KBM-7 (cell line): ENCODE measurements at regions not wholly inside any gene's neighbourhood (a gene's known extent, or its start where the extent isn't known, plus 50 kb on each side); places are given as distances from the start of the nearest gene placed in this dataset.
"Not testable (repeated sequence)": the region's sequence is repeated elsewhere in the genome, so short reads cannot be mapped to it uniquely, and the experiment has no call there.

Source experiments
- DNase-seq: peaks from one replicate; pipeline ENCODE4 v3.0.0-alpha.2; 2015
- in situ Hi-C: fragments of 300-500 bp; cut with MboI; formaldehyde crosslinking; loops from 2 replicates; pipeline ENCODE4 v1.14.3; 2020; ENCODE audit warnings: low sequenced_read_pairs, low pct_unique_long_range_greater_than_20kb, mixed read lengths

DNA sequence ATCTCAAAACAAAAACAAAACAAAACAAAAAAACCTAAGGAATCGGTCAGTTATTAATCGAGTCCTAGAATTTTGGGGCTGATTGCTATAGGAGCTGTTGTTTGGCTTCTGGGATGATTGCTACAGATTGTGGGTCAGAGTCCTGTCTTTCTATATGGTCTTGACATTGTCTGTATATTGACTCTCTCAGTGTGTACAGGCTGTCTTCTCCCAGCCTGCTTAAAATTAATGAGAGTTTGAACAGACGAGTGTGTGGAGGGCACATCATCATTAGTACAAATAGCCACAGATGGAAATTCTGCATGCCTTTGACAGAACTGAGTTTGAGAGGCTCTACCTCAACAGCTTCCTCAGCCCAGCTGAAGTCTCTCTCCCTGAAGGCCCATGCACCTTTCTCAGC lies 98.0 kb upstream of the PLGLB2 start:
- DNase-seq, in situ Hi-C loops: not testable (repeated sequence)

DNA sequence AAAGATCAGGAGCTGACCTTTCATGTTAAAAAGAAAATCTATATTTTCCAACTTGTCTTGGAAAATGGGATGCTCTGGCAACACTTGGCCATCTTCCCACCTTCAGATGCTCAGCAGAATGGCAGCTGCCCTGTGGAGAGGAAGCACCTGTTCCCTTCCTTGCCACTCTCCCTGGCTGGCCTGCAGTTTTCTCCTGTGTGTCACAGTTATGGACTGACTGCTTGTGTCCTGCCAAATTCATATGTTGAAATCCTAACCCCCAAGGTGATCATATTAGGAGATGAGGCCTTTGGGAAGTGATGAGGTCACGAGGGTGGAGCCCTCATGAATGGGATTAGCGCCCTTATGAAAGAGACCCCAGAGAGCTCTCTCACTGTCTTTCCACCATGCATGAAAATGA lies 97.0 kb upstream of the PLGLB2 start:
- in situ Hi-C loops, DNase-seq: not testable (repeated sequence)

DNA sequence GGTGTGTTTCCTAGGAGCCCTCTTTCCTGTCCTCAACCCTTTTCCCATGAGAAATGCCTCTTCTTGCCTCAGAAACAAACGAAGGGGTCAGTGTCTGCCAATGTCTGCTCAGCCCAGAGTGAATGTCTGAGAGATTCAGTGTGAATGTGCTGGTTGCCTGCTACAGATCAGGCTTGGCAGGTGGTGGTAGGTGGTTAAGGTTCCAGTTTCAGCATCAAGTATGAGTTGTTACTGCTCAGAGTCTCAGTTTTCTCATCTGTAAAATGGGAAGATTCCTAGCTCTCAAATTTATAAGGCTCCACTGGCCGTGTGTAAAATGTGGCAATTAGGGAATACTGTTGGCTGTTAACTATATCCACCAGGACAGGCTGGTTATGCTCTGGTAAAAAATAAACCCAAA lies 96.3 kb upstream of the PLGLB2 start:
- in situ Hi-C loops, result not testable (repeated sequence)

DNA sequence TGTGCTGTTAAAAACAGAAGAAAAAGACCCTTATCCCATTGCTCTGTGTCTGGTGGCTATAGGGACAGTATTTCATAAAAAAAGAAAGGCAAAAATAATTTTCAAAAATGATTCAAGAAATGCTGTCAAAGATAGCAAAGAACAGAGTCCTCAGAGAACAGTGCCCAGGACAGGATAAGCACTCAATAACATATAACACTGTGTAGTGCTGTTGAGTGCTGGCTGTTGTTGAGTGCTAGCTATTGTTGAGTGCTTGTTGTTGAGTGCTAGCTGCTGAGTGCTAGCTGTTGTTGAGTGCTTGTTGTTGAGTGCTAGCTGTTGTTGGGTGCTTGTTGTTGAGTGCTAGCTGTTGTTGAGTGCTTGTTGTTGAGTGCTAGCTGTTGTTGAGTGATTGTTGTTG lies 94.5 kb upstream of the PLGLB2 start:
- in situ Hi-C loops, DNase-seq: not testable (repeated sequence)

More for the DNA sequence above, 96.3 kb upstream of the PLGLB2 start:
- not testable (repeated sequence) for DNase-seq

DNA sequence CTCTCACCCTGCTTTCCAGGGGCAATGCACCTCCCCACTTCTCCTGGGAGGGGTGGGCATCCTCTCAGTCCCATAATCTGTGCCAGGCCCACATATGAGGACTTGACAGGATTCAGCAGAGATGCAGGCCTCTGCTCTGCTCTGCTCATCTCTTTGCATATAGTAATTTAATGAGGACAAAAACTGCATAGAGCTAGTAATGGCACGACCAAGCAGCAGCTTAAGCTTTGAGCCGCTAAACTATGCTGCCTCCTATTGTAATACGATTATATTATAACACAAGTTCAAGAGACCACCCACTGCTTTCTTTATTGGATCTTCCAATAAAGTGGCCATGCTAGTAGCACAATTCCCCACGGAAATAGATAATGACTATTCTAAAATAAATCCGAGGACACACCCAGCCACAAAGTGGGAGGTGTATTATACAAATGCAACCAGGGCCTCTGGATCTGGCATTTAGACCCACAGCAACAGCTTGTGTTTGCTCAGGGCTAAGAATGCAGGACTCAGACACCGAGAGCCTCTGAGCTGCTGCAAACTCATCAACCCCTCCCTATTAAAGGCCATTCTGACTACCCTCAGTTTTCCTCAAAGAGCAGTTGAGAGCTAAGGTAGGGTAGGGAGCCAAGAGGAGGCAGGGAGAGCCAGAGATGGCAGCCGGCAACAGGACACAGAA lies 93.6 kb upstream of the PLGLB2 start:
- in situ Hi-C loops, DNase-seq: not testable (repeated sequence)

DNA sequence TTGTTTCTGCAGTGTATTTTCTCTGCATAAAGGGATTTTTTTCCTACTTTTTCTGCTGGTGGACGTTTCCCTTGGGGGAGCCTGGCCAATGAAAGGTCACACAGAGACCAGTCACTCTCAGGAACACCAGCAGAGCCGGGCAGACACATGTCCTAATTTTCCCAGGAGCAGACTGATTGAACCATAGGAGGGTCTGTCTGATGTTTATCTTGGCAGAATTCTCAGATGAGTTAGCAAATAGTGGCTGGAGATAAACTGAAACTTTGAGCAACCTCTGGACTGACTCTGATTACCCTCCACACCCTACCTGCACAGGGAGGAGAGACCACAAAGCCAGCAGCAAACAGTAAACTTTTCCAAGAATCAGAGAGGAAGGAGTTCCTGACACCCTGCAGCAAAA lies 90.0 kb upstream of the PLGLB2 start:
- DNase-seq, in situ Hi-C loops: not testable (repeated sequence)

DNA sequence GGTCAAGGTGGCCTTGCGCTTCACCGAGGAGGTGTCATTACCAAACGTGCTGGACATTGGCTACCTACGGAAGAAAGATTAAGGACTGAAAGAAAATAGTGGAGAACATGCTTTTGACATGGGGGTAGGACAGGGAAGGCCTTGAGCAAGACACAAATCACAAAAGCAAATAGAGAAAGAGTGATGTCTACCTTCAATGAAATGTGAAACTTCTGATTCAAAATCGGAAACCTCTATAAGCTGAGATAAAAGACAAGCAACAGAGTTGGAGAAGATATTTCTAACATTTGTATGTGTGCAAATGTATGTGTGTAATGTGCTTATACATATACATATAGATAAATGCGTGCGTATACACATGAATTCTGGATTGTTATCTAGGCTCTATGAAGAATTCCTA lies 89.5 kb upstream of the PLGLB2 start:
- DNase-seq, in situ Hi-C loops: not testable (repeated sequence)

DNA sequence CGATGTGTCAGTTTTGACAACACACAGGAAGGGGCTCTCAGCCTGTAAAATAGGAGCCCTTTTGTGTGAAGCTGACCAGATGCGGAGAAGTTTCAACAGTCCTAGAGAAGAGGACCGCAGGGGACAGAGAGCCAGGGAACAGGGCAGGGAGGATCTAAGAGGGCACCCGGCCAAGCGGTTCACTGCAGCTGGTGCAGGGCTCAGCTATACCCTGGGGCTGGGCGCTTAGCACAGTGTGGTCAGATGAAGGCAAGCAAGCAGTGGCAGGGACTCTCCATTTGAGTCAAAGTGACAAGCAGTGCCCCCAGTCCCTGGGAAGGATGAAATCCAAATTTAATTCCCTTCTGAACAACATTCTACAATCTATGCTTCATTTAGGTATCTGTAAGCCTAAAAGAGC lies 88.9 kb upstream of the PLGLB2 start:
- DNase-seq, in situ Hi-C loops: not testable (repeated sequence)

DNA sequence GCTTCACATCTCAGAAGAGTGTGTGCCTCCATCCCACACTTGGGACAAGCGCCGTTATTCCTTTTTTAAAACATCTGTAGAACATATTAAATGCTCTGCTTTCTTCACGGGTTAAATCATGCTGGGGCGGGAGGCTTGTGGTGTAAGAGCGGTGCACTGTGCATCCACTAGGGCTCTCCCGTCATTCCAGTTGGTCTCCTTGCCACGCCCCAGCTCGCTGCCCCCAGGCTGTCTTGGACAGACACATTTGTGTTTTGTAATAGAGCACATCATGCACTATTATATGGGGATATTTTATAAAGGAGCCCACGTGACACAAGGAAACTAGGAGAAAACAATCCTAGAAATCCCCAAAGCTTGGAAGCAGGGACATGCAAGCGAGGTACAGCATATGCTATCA lies 87.7 kb upstream of the PLGLB2 start:
- DNase-seq, in situ Hi-C loops: not testable (repeated sequence)

DNA sequence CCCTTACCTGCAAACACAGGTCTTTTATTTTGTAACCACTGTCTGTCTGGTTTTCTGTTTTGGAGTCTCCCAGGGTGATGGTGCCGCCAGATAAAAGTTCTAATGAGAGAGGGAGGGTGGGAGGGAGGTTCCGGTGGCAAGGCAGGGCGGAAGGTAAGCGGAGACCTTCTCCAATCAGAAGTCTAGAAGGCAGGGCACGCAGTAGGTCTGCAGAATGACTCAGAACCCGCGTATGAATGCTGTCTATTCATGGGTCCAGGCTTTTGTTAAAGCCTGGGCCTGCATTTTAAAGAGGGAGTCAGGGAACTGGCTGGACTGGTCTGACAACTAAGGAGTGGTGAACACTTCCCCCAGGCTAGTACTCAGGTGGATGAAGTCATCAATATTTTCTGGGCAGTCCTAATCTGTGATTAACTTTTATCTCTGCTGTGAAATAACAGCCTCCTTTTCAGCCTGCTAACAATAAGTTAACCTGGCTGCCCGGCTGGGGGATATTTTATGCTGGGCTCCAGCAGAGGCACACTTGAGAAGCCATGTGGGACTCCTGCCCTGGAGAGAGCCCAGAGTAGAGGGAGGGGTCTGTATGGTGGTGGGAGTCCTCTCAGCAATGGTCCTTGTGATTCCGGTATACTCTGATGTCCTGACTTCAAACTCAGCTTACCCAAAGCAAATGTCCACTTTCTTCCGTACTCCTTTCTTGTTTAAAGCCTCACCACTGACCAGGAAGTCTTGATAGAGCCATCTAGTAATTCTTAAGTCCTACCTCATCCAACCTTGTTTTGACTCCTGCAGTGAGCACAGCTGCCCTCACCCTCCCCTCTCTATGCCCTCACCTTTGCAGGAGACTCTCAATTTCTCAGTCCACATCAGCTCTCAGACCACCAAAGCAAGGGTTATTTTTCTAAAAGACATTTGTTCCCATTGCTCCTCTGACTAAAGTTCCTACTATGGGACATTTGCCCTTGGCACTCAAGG lies 85.3 kb upstream of the PLGLB2 start:
- in situ Hi-C loops, DNase-seq: not testable (repeated sequence)

DNA sequence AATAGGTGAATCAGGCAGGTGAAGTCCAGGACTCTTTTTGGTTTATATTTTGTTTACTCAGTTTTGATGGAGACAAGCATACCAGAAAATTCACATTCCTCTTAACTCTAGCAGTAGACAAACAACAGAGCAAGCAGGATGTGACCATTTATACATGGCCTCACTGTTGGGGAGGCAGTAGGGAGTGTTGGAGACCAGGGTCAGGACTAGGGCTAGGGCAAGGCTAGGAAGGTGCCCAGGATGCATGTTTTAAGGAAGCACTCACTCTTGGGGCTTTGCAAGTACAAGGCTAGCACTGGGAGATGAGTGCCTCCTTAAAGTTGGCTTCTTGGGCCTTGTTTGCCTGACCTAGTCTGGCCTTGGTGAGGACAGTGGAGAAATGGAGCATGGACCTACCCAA lies 84.5 kb upstream of the PLGLB2 start:
- DNase-seq, in situ Hi-C loops: not testable (repeated sequence)

DNA sequence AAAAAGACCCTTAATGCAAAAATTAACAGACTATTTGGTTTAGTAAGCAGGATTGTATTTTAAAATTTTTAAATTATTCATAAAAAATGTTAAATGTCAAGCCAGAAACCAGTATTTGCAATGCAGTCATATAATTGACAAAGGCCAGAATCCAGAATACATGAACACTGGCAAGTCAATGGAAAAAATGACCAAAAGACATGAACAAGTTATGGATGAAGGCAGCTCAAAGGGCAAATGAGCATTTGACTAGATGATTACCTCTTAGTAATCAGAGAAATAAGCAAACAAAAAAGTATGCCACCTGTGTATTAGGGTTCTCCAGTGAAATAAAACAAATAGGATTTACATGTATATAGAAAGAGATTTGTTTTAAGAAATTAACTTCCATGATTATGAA lies 80.9 kb upstream of the PLGLB2 start:
- in situ Hi-C loops, DNase-seq: not testable (repeated sequence)

DNA sequence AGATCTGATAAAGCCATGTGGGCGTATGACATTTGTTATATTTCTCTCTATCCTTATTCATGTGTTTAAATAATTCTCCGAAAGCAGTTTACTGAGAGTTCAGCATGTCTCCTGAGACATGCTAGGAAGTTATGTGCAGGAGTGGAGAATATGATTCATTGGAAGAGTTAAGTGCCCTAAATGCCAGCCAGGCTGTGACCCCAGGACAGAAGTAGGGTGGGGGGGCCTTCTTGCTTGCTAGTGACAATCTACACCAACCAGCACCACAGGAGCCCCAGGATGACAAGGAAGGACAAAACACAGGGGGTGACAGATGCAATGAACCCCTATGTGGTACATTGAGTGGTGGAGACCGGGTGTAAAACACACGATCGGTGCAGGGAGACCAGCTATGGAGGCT lies 79.5 kb upstream of the PLGLB2 start:
- in situ Hi-C loops, result not testable (repeated sequence)

DNA sequence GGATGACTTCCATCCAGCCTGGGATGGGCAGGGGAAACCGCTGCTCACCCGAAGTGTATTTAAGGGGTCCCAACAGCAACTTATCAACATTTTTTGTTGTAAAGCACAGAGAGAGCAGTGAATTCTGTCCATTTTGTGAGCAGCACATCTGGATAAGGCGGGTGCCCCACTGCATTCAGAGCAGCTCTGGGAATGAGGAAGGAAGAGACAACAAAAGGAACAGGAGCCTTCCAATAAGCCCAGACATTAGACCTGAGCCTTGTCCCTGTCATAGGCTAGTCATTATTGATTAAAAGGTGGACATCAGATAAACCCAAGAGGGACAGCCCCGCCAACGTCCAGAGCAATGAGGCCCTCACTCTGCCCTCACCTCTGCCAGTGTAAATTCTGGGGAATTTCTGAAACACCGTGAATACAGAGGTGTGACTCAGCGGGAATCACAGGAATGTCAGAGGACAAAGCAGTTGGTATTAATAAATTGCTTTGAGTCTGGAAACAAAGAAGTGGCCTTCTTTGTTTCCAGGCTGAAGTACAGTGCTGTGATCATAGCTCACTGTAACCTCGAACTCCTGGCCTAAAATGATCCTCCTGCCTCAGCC lies 78.2 kb upstream of the PLGLB2 start:
- in situ Hi-C loops, DNase-seq: not testable (repeated sequence)

More for the DNA sequence above, 79.5 kb upstream of the PLGLB2 start:
- not testable (repeated sequence) for DNase-seq

DNA sequence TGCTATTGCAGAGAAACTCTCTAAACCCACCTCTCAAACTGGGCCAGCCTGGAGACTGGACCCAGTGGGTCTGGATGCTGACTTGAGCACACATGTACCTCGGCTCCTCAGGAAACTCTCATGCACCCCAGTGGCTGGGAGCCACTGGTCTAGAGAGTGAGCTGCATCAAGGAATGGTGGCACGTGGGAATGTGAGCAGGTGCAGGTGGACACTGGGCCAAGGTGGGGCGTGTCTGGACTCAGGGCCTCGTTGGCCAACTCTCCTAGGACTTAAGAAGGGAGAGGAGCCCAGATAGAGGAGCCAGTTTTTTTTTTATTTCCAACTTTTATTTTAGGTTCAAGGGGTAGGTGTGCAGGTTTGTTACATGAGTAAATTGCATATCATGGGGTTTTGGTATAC lies 75.5 kb upstream of the PLGLB2 start:
- in situ Hi-C loops, DNase-seq: not testable (repeated sequence)

DNA sequence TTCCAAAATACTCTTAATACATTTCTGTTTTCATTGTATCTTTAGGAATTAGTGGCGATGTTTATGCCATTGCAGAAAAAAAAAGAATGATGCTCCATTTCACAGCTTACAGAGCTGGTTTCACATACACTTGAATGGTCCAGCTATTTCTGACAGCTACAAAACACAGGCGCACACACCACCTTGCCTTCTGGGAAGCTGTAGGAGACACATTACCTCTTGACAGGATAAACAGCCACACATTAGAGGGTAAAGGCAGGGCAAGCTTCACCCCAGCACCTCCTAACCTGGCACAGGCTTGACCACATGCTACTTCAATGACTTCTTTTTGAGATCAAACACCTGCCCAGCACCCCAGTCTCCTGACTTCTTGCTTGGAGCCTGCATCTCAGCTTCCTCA lies 73.2 kb upstream of the PLGLB2 start:
- in situ Hi-C loops, DNase-seq: not testable (repeated sequence)

DNA sequence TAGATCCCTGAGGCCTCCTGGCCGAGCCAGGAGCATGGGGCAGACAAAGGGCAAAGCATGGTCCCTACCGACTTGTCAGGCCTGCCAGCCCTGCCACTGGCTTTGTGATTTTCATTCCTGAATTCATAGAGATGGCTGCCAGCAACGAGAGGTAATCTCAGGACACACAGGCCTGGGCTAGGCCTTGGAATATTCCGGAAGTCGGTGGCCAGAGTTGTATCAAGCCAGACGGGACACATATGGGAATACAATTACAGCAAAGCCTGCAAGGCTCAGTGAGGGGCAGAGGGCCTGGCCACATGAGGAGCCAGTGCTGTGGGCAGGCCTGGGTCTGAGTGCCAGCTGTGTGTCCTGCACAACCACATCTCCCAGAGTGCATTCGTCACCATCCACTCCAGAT lies 72.4 kb upstream of the PLGLB2 start:
- DNase-seq, in situ Hi-C loops: not testable (repeated sequence)

DNA sequence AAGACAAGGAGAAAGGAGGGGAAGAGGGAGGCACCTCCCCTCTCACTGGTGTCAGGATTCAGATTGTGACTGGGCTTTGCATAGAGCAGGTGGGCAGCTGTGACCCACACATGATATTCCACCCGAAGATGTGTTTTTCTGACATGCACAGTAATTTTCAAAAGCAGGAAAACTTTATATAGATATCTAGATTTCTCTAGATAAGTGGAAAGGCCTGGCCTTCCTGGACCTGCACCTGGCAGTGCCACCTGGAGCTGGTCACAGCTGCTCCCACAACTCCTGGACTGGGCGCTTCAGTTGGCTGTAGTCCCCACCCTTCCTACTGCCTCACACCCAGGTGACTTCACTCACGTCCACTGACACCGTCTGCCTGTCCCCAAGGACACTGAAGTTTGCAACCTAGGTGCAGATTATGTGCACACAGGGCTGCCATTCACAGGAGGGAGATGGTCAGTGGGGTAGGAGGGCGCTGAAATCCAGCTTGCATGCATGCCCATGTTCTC lies 70.4 kb upstream of the PLGLB2 start:
- in situ Hi-C loops, DNase-seq: not testable (repeated sequence)

DNA sequence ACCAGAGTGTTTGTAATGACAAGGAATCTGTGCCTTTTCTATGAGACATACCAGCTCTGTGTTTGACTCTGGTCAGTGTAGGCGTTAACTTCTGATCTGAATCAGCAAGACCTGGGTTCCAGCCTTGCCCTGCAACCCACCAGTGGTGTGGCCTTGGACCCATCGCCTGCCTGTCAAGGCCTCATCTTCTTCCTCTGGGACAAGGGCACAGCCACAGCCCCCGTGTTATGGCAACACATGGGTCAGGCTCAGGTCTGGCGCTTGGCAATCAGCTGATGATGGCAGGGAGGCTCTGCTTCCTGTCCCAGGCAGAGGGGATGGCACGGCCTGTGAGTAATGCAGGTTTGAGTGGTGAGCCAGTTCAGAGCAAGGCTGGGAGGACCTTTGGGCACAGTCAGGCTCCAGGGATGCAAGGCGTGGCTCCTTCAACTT lies 69.1 kb upstream of the PLGLB2 start:
- DNase-seq, in situ Hi-C loops: not testable (repeated sequence)
